ENCODE measurements at regions not wholly inside any gene's neighbourhood (a gene's known extent, or its start where the extent isn't known, plus 50 kb on each side); places are given as distances from the start of the nearest gene placed in this dataset.

GRCh38 chr13:103282571-103283450, 216.6 kb upstream of the SLC10A2 start:
- intact Hi-C loops (cut with micrococcal nuclease), result no loop called here

GRCh38 chr13:103277959-103278694, 211.9 kb upstream of the SLC10A2 start:
- intact Hi-C loops (cut with micrococcal nuclease), result no loop called here

- intact Hi-C loops (cut with micrococcal nuclease), result no loop called here
Observed at GRCh38 chr13:103276775-103277498, 210.7 kb upstream of the SLC10A2 start.

- intact Hi-C loops (cut with micrococcal nuclease), result no loop called here
Observed at GRCh38 chr13:103275722-103276121, 209.5 kb upstream of the SLC10A2 start.

- intact Hi-C loops (cut with micrococcal nuclease), result no loop called here
Observed at GRCh38 chr13:103275081-103275480, 208.9 kb upstream of the SLC10A2 start.

GRCh38 chr13:103273825-103274224, 207.6 kb upstream of the SLC10A2 start:
- intact Hi-C loops (cut with micrococcal nuclease), result no loop called here

GRCh38 chr13:103272770-103273169, 206.6 kb upstream of the SLC10A2 start:
- intact Hi-C loops (cut with micrococcal nuclease), result no loop called here

GRCh38 chr13:103263448-103263847, 197.2 kb upstream of the SLC10A2 start:
- intact Hi-C loops (cut with micrococcal nuclease), result no loop called here

- intact Hi-C loops (cut with micrococcal nuclease), result no loop called here
Observed at GRCh38 chr13:103255587-103256301, 189.5 kb upstream of the SLC10A2 start.

GRCh38 chr13:103250071-103250470, 183.9 kb upstream of the SLC10A2 start:
- intact Hi-C loops (cut with micrococcal nuclease), result no loop called here

GRCh38 chr13:103246581-103247200, 180.5 kb upstream of the SLC10A2 start:
- intact Hi-C loops (cut with micrococcal nuclease), result no loop called here

- intact Hi-C loops (cut with micrococcal nuclease), result no loop called here
Observed at GRCh38 chr13:103243495-103243894, 177.3 kb upstream of the SLC10A2 start.

- intact Hi-C loops (cut with micrococcal nuclease), result no loop called here
Observed at GRCh38 chr13:103238441-103238840, 172.2 kb upstream of the SLC10A2 start.

GRCh38 chr13:103236213-103236612, 170.0 kb upstream of the SLC10A2 start:
- intact Hi-C loops (cut with micrococcal nuclease), result no loop called here

GRCh38 chr13:103229674-103230073, 163.5 kb upstream of the SLC10A2 start:
- intact Hi-C loops (cut with micrococcal nuclease), result no loop called here

- intact Hi-C loops (cut with micrococcal nuclease), result no loop called here
Observed at GRCh38 chr13:103224804-103225203, 158.6 kb upstream of the SLC10A2 start.

- intact Hi-C loops (cut with micrococcal nuclease), result no loop called here
Observed at GRCh38 chr13:103222683-103223082, 156.5 kb upstream of the SLC10A2 start.

- intact Hi-C loops (cut with micrococcal nuclease), result no loop called here
Observed at GRCh38 chr13:103218253-103218652, 152.0 kb upstream of the SLC10A2 start.

GRCh38 chr13:103213152-103213551, 146.9 kb upstream of the SLC10A2 start:
- intact Hi-C loops (cut with micrococcal nuclease), result no loop called here

GRCh38 chr13:103210348-103210747, 144.1 kb upstream of the SLC10A2 start:
- intact Hi-C loops (cut with micrococcal nuclease), result no loop called here
